ENCODE measurements at regions not wholly inside any gene's neighbourhood (a gene's known extent, or its start where the extent isn't known, plus 50 kb on each side); places are given as distances from the start of the nearest gene placed in this dataset.
"Not testable (repeated sequence)": the region's sequence is repeated elsewhere in the genome, so short reads cannot be mapped to it uniquely, and the experiment has no call there.

DNA sequence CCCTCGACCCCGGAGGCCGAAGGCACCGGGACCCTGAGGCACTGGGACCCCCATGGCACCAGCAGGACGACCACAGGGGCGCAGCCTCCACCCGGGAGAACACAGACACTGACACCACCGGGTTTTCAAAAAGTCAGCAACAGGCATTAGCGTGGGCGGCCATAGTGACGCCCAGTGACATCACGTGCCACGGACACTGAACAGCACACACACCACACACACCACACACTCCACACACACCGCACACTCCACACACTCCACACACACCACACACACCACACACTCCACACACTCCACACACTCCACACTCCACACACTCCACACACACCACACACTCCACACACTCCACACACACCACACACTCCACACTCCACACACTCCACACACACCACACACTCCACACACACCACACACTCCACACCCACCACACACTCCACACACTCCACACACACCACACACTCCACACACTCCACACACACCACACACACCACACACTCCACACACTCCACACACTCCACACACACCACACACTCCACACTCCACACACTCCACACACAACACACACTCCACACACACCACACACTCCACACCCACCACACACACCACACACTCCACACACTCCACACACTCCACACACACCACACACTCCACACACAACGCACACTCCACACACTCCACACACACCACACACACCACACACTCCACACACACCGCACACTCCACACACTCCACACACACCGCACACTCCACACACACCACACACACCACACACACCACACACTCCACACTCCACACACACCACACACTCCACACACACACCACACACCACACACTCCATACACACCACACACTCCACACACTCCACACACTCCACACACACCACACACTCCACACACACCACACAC lies 3955.9 kb upstream of the TPTE start:
- not testable (repeated sequence) for H3K4me1 Mint-ChIP-seq, H3K9me3 Mint-ChIP-seq, H3K27me3 Mint-ChIP-seq
- Mint-ChIP-seq H3K4me3 (peak overlapping the region in 1 of 2 donors; percentile 54), H3K27ac (peak overlapping the region in 1 of 2 donors; percentile 71)
- ATAC-seq, result peak; percentile 35
- peak; percentile 37 to 57 for DNase-seq

DNA sequence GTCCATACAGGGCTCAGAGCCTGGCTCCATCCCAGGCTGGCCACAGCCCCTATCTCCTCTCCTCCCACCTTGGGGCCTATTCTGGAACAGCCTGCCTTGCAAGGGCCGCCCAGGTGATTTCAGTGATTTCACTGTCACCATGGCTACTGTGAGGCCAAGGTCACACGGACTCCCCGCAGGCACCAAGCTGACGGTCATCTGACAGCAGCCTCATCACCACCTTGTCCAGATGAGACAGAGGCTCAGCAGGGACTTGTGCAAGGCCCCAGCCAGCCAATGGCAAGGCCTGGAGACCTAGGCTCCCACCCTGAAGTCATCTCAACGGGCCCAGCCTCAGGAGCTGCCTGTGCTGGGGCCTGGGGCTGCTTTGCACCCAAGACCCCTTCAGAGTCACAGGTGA lies 3953.8 kb upstream of the TPTE start:
- not testable (repeated sequence) for H3K27me3 Mint-ChIP-seq, H3K4me1 Mint-ChIP-seq, H3K27ac Mint-ChIP-seq, H3K9me3 Mint-ChIP-seq, ATAC-seq, H3K4me3 Mint-ChIP-seq, DNase-seq

DNA sequence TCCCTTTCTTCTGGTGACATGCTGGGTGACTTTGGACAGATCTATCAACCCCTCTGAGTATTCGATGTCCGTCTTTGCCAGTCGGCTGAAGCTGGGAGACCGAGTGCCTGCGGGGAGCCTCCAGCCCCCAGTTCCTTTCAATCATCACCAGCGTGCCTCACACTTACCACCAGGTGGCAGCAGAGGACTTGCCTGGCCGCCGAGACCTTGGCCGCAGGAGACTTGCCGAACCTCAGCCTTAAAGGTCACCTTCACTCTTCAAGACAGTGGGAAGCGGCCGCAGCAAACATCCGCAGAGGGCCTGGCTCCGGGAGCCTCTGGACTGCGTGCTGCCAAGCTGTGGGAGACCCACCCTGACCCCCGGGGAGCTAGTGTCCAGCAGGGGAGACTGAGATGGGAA lies 3952.2 kb upstream of the TPTE start:
- not testable (repeated sequence) for H3K27me3 Mint-ChIP-seq, H3K27ac Mint-ChIP-seq, DNase-seq, H3K4me3 Mint-ChIP-seq, H3K4me1 Mint-ChIP-seq, H3K9me3 Mint-ChIP-seq
- peak; percentile 77 for ATAC-seq

DNA sequence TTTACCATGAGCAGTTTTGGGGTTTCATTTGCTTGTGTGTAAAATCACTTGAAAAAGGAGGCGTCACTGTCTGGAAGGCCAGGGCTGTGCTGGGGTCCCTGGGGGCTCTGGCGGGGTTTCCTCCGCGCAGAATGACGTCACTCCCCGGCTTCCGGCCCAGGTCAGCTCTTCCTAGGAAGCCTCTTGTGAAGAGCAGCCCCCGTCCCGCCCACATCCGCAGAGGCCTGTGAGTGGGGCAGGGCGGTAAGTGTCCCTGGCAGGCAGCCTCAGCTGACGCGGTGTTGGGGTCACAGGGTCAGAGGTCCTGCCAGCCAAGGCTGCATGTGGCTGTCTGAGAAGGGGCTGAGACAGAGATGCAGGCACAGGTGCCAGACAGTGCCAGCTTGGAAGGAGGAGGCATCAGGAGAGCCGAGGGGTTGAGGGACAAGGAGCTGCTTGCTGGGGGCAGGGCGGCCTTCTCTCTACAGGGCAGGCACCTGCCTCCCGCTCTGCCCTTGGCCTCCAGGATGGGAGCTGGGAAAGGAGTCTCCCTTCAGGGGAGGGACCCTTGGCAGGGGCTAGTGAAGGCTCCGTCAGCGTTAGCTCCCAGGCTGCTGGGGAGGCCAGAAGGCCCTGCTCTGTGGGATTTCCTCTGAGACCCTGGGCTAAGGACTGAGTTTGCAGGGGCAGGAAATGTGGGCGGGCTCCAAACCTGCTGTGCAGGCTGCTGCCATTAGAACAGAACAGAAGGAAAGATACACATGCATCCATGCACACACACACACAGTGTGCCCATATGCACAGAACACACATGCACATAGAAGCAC lies 3951.6 kb upstream of the TPTE start:
- H3K27me3 Mint-ChIP-seq, H3K9me3 Mint-ChIP-seq, DNase-seq, H3K4me1 Mint-ChIP-seq, H3K27ac Mint-ChIP-seq, H3K4me3 Mint-ChIP-seq: not testable (repeated sequence)
- peak; percentile 90 for ATAC-seq

DNA sequence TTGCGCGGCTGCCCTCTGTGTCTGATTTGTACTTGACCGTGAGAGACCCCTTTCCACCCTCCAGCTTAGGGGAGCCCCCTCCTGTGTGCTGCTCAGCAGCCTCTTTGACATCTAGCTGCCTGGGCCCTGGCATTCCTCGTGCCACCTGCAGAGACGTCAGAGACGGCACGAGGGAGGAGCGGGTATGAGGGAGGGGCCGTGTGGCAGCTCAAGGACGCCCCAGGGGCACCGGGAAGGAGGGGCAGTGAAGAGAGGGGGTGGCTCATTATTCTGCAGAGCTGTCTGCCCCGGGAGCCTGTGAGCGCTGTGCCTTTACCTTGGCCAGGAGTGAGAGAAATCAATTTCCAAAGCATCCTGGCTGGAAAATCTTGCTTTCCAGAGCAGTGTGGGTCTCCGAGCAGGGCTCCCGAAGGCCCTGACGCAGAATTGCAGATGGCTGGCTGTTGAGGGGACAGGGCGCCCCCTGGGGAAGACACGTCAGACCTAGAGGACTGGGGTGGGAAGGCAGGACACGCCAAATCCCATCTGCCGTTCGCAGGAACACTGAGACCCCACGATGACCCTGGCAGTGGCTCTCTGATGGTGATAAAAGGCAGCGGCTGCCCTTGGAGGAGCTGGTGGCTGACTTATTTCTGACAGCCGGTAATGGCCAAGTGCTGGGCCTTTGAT lies 3950.5 kb upstream of the TPTE start:
- not testable (repeated sequence) for H3K4me1 Mint-ChIP-seq, H3K4me3 Mint-ChIP-seq, DNase-seq, H3K9me3 Mint-ChIP-seq, ATAC-seq, H3K27me3 Mint-ChIP-seq, H3K27ac Mint-ChIP-seq

DNA sequence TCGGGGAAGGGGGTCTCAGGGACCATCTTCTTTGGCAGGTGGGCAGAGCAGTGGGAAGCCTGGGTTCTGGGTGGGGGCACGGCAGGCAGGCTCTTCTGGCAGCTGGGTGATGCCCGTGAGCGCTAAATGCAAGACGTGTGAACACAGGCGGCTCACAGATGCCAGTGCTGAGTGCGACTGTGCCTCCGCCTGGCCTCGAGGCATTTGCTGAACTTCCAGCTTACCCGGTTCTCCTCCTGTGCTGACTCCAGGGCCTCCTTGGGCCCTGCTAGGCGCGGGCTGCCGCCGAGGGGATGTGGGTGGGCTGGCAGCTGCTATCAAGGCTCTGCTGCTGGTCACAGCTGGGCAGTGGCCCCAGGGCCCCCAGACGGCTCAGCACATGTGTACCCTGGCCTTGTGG lies 3947.8 kb upstream of the TPTE start:
- not testable (repeated sequence) for DNase-seq, H3K9me3 Mint-ChIP-seq, ATAC-seq, H3K27ac Mint-ChIP-seq, H3K4me3 Mint-ChIP-seq, H3K4me1 Mint-ChIP-seq, H3K27me3 Mint-ChIP-seq

DNA sequence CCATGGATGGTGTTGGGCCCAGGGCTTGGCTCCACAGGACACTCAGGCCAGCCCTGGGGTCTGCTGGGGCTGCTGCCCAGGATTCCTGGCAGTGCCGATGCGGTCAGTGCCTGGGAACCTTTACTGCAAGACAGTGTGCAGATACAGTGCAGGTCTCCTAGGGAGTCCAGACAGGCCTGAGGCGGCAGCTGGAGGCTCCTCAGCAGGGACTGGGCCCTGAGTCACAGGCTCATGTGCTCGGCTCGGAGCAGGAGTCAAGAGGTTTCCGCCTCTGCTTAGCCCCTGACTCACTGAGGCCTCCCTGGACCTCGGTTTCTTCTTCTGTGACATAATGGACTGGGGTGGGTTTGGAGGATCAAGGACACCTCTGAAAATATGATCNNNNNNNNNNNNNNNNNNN lies 3941.6 kb upstream of the TPTE start:
- DNase-seq, H3K27ac Mint-ChIP-seq, ATAC-seq, H3K27me3 Mint-ChIP-seq, H3K4me3 Mint-ChIP-seq, H3K9me3 Mint-ChIP-seq, H3K4me1 Mint-ChIP-seq: not testable (repeated sequence)
